ENCODE measurements at regions not wholly inside any gene's neighbourhood (a gene's known extent, or its start where the extent isn't known, plus 50 kb on each side); places are given as distances from the start of the nearest gene placed in this dataset.

DNA sequence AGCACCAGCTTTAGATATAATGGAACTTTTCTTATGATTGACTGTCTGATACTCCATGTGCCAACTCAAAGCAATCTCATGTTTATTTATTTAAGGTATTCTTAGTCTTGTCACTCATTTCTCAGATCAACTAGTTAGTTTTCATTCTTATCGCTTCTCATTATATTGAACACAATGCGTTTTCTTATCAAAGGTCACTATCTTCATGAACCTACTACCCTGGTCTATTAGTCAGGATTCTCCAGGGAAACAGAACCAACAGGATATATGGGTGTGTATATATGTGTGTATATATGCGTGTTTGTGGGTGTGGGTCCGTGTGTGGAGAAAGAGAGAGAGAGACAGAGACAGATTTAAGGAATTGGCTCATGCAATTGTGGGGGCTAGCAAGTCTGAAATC lies 619.9 kb downstream of the ZEB2 start:
- DNase-seq (ENCODE audit: low spot score) = no peak
- TF ChIP-seq, protein P1, sequence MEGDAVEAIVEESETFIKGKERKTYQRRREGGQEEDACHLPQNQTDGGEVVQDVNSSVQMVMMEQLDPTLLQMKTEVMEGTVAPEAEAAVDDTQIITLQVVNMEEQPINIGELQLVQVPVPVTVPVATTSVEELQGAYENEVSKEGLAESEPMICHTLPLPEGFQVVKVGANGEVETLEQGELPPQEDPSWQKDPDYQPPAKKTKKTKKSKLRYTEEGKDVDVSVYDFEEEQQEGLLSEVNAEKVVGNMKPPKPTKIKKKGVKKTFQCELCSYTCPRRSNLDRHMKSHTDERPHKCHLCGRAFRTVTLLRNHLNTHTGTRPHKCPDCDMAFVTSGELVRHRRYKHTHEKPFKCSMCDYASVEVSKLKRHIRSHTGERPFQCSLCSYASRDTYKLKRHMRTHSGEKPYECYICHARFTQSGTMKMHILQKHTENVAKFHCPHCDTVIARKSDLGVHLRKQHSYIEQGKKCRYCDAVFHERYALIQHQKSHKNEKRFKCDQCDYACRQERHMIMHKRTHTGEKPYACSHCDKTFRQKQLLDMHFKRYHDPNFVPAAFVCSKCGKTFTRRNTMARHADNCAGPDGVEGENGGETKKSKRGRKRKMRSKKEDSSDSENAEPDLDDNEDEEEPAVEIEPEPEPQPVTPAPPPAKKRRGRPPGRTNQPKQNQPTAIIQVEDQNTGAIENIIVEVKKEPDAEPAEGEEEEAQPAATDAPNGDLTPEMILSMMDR (IDR thresholded peaks at IDR 0.05; ENCODE audit: extremely low read depth, missing control alignments) = no peak

DNA sequence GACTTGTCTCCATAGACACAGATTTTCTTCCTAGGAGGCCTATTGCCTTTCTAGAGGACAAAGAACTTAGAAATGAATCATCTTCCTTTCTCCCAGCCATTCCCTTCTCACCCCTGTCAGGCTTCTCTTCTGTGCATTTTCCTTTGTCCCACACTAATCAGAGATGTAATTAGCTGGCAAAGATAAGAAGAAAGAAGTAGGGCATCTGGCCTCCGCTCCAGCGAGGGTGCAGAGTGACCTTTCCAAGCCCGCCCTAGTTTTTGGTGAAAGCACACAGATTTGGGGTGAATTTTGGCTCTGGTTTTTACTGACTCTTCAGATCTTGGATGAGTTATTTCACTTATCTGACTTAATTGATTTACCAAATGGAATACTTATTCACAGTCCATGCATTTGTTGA lies 626.5 kb downstream of the ZEB2 start:
- DNase-seq (ENCODE audit: low spot score) = no peak
- TF ChIP-seq, protein P1 (IDR thresholded peaks at IDR 0.05; ENCODE audit: extremely low read depth, missing control alignments) = no peak

DNA sequence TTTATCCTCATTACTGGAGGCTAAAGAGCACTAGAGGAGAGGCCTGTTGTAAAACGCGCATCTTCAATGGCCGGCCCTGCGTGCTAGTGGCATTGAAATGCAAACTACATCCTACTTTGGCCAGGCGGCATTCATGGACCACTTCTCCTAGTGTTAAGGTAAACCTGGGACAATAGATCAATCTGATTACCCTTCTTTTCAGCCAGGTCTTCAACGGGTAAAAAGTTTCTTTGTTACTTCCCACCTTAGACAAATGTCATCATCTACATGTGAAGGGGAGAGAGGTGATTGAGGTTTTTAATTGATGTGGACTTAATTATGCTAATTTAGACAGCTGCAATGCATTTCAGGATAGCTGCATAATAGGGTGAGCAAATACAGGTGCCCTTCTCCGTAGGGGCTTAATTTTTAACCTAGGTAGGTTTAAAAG lies 628.0 kb downstream of the ZEB2 start:
- DNase-seq (ENCODE audit: low spot score) = no peak
- TF ChIP-seq, protein P1 (IDR thresholded peaks at IDR 0.05; ENCODE audit: extremely low read depth, missing control alignments) = no peak

DNA sequence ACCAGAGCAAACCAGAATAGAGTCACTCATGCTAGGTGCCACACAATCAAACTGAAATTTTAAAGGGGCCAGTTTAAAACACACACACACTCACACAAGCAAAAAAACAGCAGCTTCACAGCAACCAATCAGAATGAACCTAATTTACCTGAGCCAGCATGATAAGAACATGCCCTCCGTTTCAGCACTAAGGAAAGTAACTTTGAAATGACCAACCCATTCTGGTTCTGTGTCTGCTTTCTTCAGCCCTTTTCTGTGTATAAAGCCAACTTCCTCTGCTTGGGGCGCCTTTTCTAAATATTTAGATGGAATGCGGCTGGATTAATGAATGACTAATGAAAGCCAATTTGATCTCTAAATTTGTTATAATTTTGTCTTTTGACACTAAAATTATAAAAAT lies 629.1 kb downstream of the ZEB2 start:
- TF ChIP-seq, protein P1 (IDR thresholded peaks at IDR 0.05; ENCODE audit: extremely low read depth, missing control alignments) = no peak
- DNase-seq (ENCODE audit: low spot score) = no peak

DNA sequence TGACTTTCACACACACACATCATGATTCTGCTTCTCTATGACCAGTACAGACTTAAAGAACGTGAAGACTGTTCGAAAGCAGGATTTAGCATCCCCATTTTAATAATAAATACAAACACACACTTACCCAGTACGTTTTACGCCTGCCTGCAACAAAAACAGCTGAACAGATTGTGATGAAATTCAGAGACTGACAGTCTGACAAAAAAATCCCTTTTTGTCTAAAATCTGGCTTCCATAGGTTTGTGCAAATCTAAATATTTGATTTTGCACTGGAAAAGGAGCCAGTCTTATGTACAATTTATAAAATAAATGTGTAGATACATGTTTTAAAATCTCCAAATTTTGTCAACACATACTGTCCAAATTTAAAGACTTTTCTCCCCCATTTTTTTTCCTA lies 630.7 kb downstream of the ZEB2 start:
- DNase-seq (ENCODE audit: low spot score) = no peak
- TF ChIP-seq, protein P1 (IDR thresholded peaks at IDR 0.05; ENCODE audit: extremely low read depth, missing control alignments) = no peak

DNA sequence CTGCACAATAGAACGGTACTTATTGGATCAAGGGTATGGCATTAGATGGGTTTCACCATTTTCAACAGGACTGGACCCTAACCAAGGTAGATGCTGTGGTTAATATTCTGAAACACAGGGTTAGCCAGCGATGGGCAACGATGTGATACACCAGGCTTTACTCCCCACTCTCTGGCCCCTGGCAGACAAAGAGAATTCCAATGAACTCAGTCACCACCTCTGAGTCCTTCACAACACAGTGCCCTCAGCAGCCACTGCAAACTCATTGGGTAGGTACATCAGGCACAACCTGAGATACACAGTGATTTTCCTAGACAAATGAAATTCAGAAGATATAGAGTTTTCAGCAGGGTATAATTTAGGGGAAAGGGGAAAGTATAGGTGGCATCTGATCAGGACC lies 634.5 kb downstream of the ZEB2 start:
- DNase-seq (ENCODE audit: low spot score) = no peak
- TF ChIP-seq, protein P1 (IDR thresholded peaks at IDR 0.05; ENCODE audit: extremely low read depth, missing control alignments) = no peak

DNA sequence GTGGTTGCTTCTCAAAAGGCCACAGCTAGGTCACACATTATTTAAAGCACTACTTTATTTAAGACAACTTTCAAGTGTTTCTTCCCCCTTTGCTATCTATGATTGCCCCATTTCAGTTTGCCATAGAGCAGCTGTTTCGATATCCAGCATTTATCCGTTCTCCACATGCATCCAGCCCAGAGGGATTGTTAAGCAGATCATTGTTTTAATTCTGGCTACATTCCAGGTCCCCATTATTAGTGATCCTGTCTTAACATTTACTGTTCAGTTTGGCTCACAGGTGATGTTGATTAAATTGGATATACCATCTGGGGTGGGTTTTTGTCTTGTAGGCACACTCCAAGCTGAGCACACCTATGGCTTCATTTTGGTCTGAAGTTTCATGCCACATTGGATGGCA lies 638.7 kb downstream of the ZEB2 start:
- TF ChIP-seq, protein P1 (IDR thresholded peaks at IDR 0.05; ENCODE audit: extremely low read depth, missing control alignments) = no peak
- no peak for DNase-seq (ENCODE audit: low spot score)

Measured in GM20000 (cell line).